Upper lobe of left lung (tissue), 4 donors: ENCODE measurements at regions not wholly inside any gene's neighbourhood (a gene's known extent, or its start where the extent isn't known, plus 50 kb on each side); places are given as distances from the start of the nearest gene placed in this dataset.

Experiments
- EP300 ChIP-seq, 4 donors: sonication (generic); formaldehyde crosslinking; IDR thresholded peaks; one replicate each; pipeline ENCODE4 v1.5.1; 2017; ENCODE audit warnings: antibody characterized with exemption in 4 of 4, control low read depth in 2 of 4
- POLR2A ChIP-seq, 4 donors: fragments of 450-650 bp; IDR thresholded peaks; one replicate each; pipeline ENCODE4 v1.5.1; 2016 to 2017; ENCODE audit warnings: antibody characterized with exemption in 4 of 4, mild to moderate bottlenecking in 2 of 4
- POLR2AphosphoS5 ChIP-seq, 2 donors: sonication (generic); formaldehyde crosslinking; IDR thresholded peaks; one replicate each; pipeline ENCODE4 v1.5.1; 2017; ENCODE audit warnings: antibody characterized with exemption in 2 of 2
- TF ChIP-seq, protein P1 (sequence below), 6 experiments: fragments of 450-650 bp in 4 of 6; fragments of 200-600 bp in 2 of 6; sonication (generic) in 2 of 6; IDR thresholded peaks; one replicate each; pipeline ENCODE4 v1.5.1; 2016 to 2019; ENCODE audit warnings: antibody characterized with exemption in 6 of 6

- TF ChIP-seq POLR2AphosphoS5 (IDR thresholded peaks at IDR 0.05) (no peak), POLR2A (IDR thresholded peaks at IDR 0.05) (no peak), EP300 (IDR thresholded peaks at IDR 0.05) (no peak)
- TF ChIP-seq, protein P1, sequence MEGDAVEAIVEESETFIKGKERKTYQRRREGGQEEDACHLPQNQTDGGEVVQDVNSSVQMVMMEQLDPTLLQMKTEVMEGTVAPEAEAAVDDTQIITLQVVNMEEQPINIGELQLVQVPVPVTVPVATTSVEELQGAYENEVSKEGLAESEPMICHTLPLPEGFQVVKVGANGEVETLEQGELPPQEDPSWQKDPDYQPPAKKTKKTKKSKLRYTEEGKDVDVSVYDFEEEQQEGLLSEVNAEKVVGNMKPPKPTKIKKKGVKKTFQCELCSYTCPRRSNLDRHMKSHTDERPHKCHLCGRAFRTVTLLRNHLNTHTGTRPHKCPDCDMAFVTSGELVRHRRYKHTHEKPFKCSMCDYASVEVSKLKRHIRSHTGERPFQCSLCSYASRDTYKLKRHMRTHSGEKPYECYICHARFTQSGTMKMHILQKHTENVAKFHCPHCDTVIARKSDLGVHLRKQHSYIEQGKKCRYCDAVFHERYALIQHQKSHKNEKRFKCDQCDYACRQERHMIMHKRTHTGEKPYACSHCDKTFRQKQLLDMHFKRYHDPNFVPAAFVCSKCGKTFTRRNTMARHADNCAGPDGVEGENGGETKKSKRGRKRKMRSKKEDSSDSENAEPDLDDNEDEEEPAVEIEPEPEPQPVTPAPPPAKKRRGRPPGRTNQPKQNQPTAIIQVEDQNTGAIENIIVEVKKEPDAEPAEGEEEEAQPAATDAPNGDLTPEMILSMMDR (IDR thresholded peaks at IDR 0.05): no peak
These were observed 52.5 kb upstream of the TSC22D2 start for GRCh38 chr3:150355574-150355973.
